HG03280 (cell line): ENCODE measurements at regions not wholly inside any gene's neighbourhood (a gene's known extent, or its start where the extent isn't known, plus 50 kb on each side); places are given as distances from the start of the nearest gene placed in this dataset.

Source experiments
- ATAC-seq: cut with Tn5 transposase; IDR thresholded peaks from one replicate; pipeline ENCODE4 v1.9.1; 2021; ENCODE audit warnings: mild to moderate bottlenecking, moderate library complexity; ENCODE audit not compliant: unreplicated experiment

DNA sequence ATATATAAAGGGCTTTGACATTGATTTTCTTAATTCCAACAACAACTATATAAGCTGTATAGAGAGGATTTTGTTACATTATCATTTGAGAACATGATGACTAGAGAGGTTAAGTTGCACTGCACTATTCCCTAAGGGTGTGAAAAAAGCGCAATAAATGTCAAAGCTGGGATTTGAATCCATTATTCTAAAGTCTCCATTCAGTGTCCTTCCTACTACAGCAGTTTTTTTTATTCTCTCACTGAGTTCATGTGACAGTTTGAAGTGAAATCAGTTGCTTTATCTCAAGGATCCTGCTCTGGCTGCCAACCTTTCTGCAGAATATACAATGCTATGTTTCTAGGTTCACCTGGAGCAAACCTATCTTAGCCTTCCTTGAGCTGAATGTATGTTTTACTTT lies 177.5 kb downstream of the ANKRD50 start:
- no peak for ATAC-seq

DNA sequence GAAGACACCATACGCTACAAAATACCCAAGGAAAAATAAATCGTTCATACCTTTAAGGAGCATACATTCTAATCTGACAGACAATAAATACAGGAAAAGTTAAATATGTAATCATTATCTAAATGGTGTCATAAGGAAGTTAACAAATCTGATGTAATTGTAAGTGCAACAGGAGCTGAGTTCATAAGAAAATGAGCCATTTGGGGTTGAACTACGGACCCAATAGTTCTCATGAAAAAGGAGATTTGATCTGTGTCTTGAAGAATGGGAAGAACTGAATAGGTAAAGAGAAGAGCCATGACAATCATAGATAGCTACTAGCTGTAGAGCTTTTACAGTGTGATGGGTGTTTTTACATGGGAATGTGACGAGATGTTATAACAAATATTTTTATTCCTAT lies 175.6 kb downstream of the ANKRD50 start:
- ATAC-seq, result no peak

DNA sequence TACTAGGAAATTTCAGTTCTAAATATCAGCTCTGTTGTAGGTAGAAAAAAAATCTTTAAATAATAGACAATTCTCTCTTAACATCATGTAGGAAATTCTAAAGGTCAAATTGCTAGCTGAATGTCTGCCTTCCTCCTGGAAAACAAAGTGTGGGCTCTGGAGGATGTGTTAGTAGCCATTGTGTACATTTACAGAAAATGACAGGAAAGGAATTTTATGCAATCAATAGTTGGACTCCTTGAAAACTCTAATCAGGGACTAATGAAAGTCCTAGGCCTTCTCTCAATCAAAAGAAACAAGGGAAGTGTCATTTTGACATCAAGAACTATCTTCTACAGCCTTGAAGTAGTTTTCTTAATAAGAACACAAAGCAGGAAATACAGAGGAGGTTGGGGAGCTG lies 174.6 kb downstream of the ANKRD50 start:
- ATAC-seq, result no peak

DNA sequence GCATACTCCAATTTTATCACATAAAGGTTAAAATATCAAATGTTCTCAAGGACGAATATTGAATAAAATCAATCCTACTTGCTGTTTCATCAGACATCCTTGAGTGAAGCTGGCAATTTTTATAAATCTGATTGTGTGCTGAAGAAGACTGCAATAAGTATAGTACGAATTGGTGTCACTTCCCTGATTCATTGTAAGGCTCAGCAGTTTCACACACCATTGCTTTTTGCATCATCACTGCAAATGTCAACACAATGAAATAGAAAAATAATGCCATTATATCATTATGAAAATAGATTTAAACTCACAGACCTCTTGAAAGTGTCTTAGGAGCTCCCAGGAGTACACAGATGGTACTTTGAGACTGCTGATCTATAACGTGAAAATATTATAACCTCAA lies 172.5 kb downstream of the ANKRD50 start:
- no peak for ATAC-seq

DNA sequence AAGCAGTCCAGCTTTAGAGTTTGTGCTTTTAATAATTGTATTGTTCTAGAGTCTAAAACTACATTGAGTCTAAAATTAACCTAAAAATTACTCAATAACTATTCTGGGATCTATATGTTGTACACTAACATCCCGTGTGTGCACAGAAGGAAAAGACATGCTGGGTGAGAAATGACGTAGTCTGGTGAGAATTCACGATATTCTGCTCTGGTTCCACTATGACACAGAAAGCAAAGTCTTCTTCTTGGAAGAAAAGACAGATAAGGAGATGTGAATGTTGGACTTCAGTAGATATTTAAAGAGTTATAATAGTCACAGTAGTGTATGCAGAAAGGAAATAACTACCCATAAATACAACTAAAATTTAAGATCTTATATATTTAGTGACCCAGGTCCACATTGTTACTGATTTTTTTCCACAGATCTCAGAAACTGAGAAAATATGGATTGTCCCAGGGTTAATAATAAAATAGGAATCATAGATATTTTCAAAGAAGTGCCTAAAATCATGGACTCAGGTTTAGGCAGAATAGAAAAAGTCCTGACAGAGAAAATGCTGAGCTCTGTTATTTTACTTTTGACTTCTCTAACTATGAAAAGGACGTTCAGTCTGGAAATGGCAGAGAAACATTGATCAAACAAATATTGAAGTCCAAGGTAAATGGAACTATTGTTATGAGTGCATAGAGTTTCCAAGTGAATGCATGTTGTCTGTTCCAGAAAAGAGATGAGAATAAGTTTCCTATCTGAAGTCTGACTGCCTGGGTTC lies 170.7 kb downstream of the ANKRD50 start:
- no peak for ATAC-seq

DNA sequence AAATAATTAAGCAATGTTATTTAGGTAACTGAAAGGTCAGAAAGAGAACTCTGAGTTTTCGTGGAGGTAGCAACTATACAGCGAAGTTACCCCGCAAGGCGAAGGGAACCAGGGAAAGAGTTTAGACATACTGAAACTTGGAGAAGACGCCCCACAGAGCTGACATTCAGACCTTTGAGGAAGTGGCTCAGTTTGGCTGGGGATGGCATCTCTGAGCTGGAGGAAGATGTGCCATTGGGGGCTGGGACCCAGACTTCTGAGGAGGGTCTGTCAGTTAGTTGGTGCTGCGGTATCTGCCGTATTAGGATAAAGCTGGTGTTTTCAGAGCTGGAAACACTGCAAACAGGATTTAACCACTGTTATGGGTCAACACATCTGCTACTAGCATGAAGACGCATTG lies 156.6 kb downstream of the ANKRD50 start:
- no peak for ATAC-seq

DNA sequence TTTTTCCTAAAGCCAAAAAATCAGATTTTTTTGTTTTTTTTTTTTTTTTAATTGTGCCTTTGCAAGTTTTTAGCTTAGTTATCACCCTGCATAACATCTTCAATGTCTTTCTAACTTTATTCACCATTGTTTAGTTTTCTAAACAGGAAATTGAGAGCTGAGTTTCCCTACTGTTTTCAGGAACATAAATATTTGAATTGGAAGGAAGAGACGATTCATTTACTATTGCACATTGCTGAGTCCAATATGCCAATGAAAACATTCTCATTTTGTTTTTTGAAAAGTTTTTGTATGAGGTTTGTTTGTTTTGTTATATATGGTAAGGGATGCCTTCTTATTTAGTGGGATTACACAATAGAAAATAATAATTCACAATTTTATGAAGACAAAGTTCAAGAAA lies 148.4 kb downstream of the ANKRD50 start:
- ATAC-seq, result no peak

DNA sequence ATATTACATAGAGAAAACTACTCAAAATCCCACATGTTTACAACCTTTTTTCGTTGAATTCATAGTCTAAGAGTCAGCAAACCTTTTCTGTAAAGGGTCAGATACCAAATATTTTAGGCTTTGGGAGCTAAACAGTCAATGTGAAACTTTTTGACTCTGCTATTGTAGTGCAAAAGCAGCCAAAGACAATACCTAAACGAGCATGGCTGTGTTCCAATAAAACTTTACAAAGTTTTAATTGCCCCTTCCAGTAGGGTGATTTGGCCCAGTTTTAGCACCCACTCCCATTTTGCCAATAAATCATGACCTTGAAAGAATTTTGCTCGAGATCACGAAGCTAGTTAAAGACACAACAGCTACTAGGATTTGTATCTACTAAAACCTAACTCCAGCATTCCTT lies 147.2 kb downstream of the ANKRD50 start:
- no peak for ATAC-seq

DNA sequence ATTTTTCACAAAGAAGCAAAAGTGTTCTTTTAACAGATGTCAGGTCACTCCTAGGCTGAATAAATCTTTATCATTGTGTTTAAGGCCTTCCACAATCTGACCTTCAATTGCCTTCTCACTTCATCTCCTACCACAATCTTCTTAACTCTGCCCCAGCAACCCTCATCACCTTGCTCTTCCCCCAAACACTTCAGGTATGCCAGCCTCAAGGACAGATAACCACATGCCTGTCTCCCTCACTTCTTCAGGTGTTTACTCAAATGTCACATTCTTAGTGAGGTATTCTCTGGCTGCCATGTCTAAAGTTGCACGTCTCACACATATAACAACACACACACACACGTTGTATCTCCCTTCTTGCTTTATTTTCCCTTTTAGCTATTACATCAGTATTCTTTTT lies 146.5 kb downstream of the ANKRD50 start:
- no peak for ATAC-seq

DNA sequence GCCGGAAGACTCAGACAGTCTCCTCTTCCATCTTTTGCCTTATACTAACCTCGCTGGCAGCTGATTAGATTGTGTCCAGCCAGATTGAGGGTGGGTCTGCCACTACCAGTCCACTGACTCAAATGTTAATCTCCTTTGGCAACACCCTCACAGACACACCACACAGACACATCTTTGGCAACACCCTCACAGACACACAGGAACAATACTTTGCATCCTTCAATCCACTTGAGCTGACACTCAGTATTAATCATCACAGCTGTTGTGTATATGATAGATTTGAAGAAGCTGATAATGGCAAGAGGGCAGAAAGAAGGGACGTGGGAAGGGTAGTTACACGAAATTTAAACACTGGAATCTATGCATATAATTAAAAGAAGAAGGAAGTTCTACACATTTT lies 139.5 kb downstream of the ANKRD50 start:
- no peak for ATAC-seq

DNA sequence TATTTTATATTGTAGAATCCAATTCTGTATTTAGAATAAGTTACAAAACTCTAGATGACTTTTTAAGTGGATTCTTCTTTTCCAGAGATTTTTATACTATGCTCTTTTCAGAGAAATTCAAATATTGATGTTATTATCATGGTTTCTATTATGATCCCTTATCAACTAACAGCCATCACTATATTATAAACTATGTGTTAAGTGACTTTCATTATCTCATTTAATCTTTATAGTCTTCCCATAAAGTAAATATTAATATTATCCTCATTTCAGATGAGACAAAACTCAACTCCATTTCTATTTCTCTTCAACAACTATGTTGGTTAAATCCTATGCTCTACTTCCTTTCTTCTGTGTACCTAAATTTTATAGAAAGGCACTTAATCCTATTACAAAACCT lies 132.6 kb downstream of the ANKRD50 start:
- ATAC-seq, result no peak

DNA sequence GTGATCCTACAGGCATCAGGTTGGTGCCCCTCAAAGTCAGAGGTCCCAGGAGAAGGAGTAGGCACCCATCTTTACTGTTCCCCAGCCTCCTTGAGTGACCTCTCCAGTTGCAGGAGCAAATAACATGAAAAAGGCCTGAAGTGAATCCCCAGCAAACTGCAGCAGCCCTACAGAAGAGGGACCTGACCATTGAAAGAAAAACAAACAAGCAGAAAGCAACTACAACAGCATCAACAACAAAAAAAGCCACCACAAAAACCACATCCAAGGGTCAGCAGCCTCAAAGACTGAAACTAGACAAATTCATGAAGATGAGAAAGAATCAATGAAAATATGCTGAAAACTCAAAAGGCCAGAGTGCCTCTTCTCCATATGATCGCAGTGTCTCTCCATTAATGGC lies 128.7 kb downstream of the ANKRD50 start:
- no peak for ATAC-seq

DNA sequence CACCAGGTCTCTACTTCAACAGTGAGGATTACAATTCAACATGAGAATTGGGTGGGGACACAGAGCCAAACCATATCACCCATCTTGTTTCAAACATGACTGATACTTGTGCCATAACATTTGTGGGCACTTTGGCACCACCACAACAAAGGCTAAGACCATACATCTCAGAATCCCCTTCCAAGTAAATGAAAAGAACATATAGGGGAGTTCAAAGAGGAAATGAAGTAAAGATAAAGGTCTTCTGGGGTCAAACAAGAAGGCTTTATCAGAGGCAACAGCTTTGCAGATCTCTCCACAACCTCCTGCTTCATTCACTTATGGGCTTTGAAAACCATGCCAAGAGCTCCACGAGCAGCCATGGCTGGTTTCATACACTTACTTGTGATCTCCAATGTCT lies 122.7 kb downstream of the ANKRD50 start:
- no peak for ATAC-seq

DNA sequence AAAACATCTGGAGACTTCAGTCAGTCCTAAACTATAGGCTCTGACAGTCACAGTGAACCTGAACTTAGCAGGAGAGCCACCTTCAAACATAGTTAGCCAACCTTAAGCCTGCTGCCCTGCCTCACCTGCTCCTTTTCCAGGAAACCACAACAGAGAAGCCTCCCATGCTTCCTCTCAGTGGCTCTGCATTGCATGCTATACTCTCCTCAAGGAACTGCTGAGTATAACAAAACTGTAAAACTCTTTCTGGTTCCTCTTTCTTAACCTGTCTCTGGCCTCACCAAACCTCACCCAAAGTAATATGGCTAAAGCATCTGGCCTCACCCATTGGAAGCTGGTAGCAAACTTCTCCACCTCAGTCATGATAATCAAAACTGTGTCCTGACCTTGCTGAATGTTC lies 122.1 kb downstream of the ANKRD50 start:
- ATAC-seq, result no peak

DNA sequence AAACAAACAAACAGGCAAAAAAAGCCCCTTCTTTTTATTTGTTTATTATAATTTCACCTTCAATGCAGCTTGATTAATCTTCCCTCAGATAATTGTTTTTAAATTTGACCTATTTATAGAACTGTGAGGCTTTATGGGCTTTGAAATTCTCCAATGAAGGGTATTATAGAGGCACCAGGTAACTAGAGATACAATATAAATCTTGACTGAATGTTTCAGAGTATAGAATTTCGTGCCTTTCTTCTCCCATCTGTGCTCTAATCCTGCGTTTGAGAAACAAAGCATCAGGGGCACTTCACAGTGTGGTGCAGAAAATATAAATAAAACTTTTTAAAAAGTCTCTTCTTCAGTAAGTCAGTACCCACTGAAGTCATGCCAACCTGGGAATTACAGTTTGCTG lies 120.9 kb downstream of the ANKRD50 start:
- no peak for ATAC-seq

DNA sequence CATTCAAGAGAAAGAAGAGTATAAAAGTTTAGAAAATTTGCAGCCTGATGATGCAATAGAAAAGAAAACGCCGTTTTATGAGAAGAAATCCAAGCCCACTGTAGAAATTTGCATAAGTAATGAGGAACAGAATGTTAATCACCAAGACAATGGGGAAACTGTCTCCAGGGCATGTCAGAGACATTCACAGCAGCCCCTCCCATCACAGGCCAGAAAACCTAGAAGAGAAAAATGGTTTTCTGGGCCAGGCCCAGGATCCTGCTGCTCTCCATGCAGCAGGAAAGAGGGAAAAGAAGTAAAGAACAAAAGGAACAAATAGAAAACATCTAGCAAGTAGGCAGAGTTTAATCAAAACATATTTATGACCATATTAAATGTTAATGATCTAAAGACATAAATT lies 119.0 kb downstream of the ANKRD50 start:
- no peak for ATAC-seq

DNA sequence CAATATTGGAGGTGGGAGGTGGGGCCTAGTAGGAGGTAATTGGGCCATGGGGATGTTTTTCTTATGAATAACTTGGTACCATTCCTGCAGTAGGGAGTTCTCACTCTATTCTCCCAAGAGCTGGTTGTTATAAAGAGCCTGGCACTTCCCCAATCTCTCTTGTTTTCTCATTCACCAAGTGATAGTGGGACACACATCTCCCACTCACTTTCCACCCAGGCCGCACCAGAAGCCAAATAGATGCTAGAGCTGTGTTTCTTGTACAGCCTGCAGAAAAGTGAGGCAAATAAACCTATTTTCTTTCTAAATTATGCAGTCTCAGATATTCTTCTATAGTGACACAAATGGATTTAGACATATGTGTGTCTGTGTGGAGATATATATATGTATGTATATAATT lies 117.6 kb downstream of the ANKRD50 start:
- no peak for ATAC-seq

DNA sequence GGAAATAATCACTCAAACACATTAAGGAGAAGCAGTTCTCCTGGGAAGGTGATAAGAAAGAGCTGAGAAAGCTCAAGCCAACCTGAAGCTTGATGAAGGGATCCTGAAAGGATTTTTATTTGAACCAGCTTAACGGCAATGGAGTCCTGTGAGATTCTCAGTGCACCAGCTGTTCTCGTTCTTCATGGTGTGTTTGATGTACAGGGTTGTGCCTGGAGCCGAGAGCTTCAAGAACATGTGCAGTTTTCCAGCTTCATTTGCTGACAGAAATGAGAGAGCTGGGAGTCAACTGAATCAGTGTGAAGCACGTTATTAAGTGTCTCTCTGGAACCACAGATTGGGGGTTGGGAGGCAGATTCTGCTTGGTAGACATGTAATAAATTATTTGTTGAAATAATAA lies 115.7 kb downstream of the ANKRD50 start:
- no peak for ATAC-seq

DNA sequence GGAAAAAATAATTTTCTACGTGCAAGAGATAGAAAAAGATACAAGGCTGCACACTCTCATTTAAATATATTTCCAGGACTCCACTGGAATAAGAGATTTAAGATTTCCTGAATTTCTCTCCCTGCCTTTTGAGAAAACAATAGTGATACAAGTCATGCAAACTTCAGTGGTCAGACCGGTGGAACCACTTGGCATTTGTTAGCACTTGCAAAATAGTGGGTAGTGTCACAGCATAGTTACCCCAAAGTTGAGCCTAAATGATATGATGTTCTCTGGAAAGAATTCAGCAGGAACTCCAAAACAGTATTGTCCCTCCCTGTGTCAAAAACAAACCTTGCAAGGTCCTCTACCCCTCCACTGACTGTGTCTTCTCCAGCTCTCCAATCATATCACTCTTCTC lies 102.3 kb downstream of the ANKRD50 start:
- ATAC-seq, result no peak
